Liver (tissue), 3 donors: ENCODE measurements at regions not wholly inside any gene's neighbourhood (a gene's known extent, or its start where the extent isn't known, plus 50 kb on each side); places are given as distances from the start of the nearest gene placed in this dataset.

ENCODE experiments used
- CTCF ChIP-seq: fragments of 150-350 bp; IDR thresholded peaks from 2 replicates; pipeline ENCODE4 v1.5.1; 2017; ENCODE audit warnings: improper control_type of control experiment, low read depth, low read length; ENCODE audit not compliant: missing input control
- EGR1 ChIP-seq, 2 donors: IDR thresholded peaks; 2 replicates each; pipeline ENCODE4 v1.6.1; 2016 to 2018; ENCODE audit warnings: antibody characterized with exemption in 2 of 2, low read depth in 2 of 2
- HNF4A ChIP-seq, 2 donors: conservative IDR thresholded peaks; 2 replicates each; pipeline ENCODE4 v1.6.1; 2016; ENCODE audit warnings: antibody characterized with exemption in 2 of 2, mild to moderate bottlenecking in 2 of 2
- MAX ChIP-seq: IDR thresholded peaks from 2 replicates; pipeline ENCODE4 v1.6.1; 2016; ENCODE audit warnings: antibody characterized with exemption
- RXRA ChIP-seq, 2 donors: IDR thresholded peaks; 2 replicates each; pipeline ENCODE4 v1.6.1; 2017 to 2018; ENCODE audit warnings: antibody characterized with exemption in 2 of 2, mild to moderate bottlenecking in 1 of 2
- TAF1 ChIP-seq: conservative IDR thresholded peaks from 2 replicates; pipeline ENCODE4 v1.6.1; 2016; ENCODE audit warnings: antibody characterized with exemption, mild to moderate bottlenecking
- donor health status: healthy.
- donor health status: healthy.

GRCh38 chr14:83912032-83912642 lies 1617.8 kb upstream of the FLRT2 start:
- no peak for TF ChIP-seq CTCF
- no peak for TF ChIP-seq TAF1
- TF ChIP-seq MAX, result no peak
- TF ChIP-seq HNF4A (conservative IDR thresholded peaks at IDR 0.05), result no peak
- no peak for TF ChIP-seq RXRA (IDR thresholded peaks at IDR 0.05)
- TF ChIP-seq EGR1 (IDR thresholded peaks at IDR 0.05; ENCODE audit: low read depth in 2 of 2), result no peak
